ENCODE measurements at regions not wholly inside any gene's neighbourhood (a gene's known extent, or its start where the extent isn't known, plus 50 kb on each side); places are given as distances from the start of the nearest gene placed in this dataset.

DNA sequence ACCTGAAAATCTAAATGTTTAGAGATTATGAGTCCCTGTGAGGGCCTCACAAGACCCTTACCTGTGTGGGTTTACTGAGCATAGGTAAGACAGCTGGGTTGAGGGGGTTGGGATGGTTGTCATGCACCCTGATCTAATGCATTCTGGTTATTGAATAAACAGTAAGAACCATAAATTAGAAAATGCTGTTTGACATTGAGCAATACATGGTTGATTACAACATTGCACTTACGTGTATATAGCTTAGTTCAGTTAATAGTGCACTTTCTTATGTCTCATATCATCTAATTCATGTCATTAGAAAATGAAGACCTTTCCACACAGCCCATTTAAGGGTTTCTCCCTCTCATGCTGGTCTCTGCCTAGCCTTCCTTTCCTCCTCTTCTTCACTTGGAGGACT, 253.5 kb upstream of the ATP5MC3 start:
- DNase-seq = no peak
- Histone ChIP-seq H3K36me3 (replicated peaks in 1 of 2) (no peaks in the 10 kb centered on the region), H3K27me3 (no peaks in the 10 kb centered on the region), H3K4me1 (replicated peaks in 1 of 2) (no peaks in the 10 kb centered on the region), H3K4me3 (no peak overlapping the region), H3K27ac (no peak overlapping the region), H3K9me3 (replicated peaks in 1 of 3) (no peaks in the 10 kb centered on the region)
- TF ChIP-seq, protein P1, sequence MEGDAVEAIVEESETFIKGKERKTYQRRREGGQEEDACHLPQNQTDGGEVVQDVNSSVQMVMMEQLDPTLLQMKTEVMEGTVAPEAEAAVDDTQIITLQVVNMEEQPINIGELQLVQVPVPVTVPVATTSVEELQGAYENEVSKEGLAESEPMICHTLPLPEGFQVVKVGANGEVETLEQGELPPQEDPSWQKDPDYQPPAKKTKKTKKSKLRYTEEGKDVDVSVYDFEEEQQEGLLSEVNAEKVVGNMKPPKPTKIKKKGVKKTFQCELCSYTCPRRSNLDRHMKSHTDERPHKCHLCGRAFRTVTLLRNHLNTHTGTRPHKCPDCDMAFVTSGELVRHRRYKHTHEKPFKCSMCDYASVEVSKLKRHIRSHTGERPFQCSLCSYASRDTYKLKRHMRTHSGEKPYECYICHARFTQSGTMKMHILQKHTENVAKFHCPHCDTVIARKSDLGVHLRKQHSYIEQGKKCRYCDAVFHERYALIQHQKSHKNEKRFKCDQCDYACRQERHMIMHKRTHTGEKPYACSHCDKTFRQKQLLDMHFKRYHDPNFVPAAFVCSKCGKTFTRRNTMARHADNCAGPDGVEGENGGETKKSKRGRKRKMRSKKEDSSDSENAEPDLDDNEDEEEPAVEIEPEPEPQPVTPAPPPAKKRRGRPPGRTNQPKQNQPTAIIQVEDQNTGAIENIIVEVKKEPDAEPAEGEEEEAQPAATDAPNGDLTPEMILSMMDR (IDR thresholded peaks at IDR 0.05) = no peak
- TF ChIP-seq POLR2A (IDR thresholded peaks at IDR 0.05) = no peak
- intact Hi-C loops (cut with DNase I) = no loop called here
- WGBS, 4 donors = 45 to 55% (median 49%) methylated on average over 1 of the region's 1 CpG

DNA sequence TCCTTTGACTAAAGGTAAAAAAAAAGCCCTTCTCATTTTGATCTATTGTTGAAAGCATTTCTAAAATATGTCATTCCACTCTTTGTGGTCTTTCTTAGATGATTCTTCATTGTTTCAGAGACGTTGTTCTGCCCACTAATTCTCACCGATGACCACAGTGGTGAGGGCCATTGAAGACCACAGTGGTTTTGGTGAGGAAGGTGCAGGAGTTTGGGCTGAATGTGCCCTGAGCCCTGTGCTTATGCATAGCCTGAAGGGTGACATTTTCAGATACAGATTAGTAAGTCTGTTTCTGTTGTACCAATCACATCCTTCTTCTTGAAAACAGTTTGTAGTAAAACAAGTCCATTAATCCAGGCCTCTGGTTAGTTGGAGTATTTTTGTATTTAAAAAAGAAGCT, 251.3 kb upstream of the ATP5MC3 start:
- WGBS, 4 donors = 80 to 88% (median 84%) methylated on average over 2 of the region's 2 CpGs
- H3K27ac ChIP-seq = no peak overlapping the region
- H3K4me3 ChIP-seq = no peak overlapping the region
- intact Hi-C loops (cut with DNase I) = no loop called here
- H3K4me1 ChIP-seq (replicated peaks in 1 of 2) = no peaks in the 10 kb centered on the region
- H3K36me3 ChIP-seq (replicated peaks in 1 of 2) = no peaks in the 10 kb centered on the region
- peaks cover 0 to 6% (median 0%) of the 10 kb centered on the region in 3 donors for H3K9me3 ChIP-seq (replicated peaks in 1 of 3)
- DNase-seq = no peak
- TF ChIP-seq POLR2A (IDR thresholded peaks at IDR 0.05) = no peak
- TF ChIP-seq, protein P1 (IDR thresholded peaks at IDR 0.05) = no peak
- no peaks in the 10 kb centered on the region for H3K27me3 ChIP-seq

DNA sequence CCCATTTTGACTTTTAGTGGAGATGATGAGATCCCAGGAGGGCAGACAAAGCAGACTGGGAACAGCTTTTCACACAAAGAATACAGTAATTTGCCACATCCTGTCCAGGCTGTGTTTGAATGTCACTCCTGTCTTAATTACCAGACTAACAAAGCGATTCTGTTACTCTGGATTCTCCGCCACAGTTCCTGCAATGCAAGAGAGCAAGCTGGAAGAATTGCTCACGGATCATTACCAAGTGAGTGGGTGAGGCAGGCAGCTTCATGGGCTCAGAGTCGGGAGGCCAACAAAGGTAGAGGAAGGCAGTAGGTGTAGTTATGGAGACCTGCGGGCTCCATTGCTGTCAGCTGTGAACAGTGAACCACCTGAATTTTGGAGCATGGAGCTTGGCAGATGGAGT, 250.5 kb upstream of the ATP5MC3 start:
- Histone ChIP-seq H3K4me1 (replicated peaks in 1 of 2) (no peaks in the 10 kb centered on the region), H3K27ac (no peak overlapping the region)
- intact Hi-C loops (cut with DNase I) = no loop called here

DNA sequence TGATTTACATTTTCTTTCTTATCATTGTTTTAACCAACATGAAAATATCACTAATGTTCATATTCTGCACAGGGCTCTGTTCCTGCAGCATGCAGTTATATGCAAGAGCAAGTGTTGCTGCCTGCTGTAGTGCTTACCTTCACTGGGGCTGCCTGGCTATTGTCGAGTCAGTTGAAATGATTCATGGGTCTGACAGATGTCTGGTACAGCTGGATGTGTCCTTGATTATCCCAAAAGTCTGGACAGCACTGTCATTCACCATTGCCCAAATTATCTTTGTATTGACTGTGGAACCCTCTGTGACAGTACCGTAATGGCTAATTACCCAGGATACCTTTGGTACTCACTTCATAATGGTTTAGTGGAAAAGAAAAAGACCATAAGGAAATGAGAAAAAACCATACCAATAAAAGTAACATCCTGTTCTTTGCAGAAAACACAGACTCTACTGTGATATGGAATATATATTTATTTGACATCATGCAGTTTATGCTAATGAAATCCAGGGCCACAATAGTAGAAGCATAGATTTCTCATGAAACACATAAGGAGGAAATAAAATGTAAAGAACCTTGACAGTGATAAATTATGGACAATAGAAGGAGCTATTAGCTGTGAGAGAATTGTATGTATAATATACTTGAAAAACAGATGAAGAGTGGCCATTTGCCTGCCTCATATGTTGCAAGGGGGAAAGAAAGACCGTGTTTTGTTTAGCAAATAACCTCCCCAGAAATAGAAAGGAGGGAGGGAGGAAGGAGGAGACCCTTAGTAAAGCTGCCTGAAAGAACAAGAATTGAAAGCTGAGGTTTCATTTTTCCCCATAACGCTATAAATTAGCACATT, 249.8 kb upstream of the ATP5MC3 start:
- no peak overlapping the region for H3K27ac ChIP-seq
- H3K36me3 ChIP-seq (replicated peaks in 1 of 2) = no peaks in the 10 kb centered on the region
- no peak overlapping the region for H3K4me3 ChIP-seq
- no peak for DNase-seq
- TF ChIP-seq POLR2A (IDR thresholded peaks at IDR 0.05) = no peak
- TF ChIP-seq, protein P1 (IDR thresholded peaks at IDR 0.05) = no peak
- whole genome bisulfite sequencing, 4 donors = 49 to 54% (median 52%) methylated on average over 4 of the region's 4 CpGs
- intact Hi-C loops (cut with DNase I) = no loop called here
- no peaks in the 10 kb centered on the region for H3K4me1 ChIP-seq (replicated peaks in 1 of 2)
- H3K9me3 ChIP-seq (replicated peaks in 1 of 3) = peaks cover 0 to 6% (median 0%) of the 10 kb centered on the region in 3 donors
- H3K27me3 ChIP-seq = no peaks in the 10 kb centered on the region

More for the DNA sequence above, 250.5 kb upstream of the ATP5MC3 start:
- H3K9me3 ChIP-seq (replicated peaks in 1 of 3) = peaks cover 0 to 6% (median 0%) of the 10 kb centered on the region in 3 donors
- no peak for DNase-seq
- WGBS, 4 donors = 71 to 79% (median 73%) methylated on average over 5 of the region's 5 CpGs
- TF ChIP-seq POLR2A (IDR thresholded peaks at IDR 0.05) = no peak
- H3K27me3 ChIP-seq = no peaks in the 10 kb centered on the region
- no peak overlapping the region for H3K4me3 ChIP-seq
- no peaks in the 10 kb centered on the region for H3K36me3 ChIP-seq (replicated peaks in 1 of 2)

DNA sequence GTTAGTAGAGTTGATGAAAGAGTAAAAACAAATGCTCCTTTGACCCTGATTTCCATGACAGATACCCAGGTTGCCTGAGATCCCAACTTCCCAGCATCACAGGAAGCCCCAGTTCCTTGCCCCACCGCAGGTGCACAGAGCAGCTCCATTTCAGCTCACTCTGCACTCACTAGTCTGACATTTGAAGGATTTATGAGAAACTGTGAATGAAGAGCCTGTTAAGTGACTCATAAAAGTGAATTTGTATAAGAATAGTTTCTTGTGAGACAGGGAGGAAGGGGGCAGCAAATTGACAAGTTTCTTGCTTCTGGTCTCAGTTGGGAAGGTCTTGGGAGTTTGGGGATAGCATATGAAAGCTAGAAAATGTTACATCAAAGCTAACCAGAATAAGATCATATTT, 248.7 kb upstream of the ATP5MC3 start:
- no peak overlapping the region for H3K27ac ChIP-seq
- TF ChIP-seq POLR2A (IDR thresholded peaks at IDR 0.05) = no peak
- TF ChIP-seq, protein P1 (IDR thresholded peaks at IDR 0.05) = no peak
- no peaks in the 10 kb centered on the region for H3K27me3 ChIP-seq
- H3K4me1 ChIP-seq (replicated peaks in 1 of 2) = no peaks in the 10 kb centered on the region
- DNase-seq = no peak
- peaks cover 0 to 6% (median 0%) of the 10 kb centered on the region in 3 donors for H3K9me3 ChIP-seq (replicated peaks in 1 of 3)
- no peak overlapping the region for H3K4me3 ChIP-seq
- intact Hi-C loops (cut with DNase I) = no loop called here
- 74 to 92% (median 85%) methylated on average over 1 of the region's 1 CpG for whole genome bisulfite sequencing, 4 donors
- H3K36me3 ChIP-seq (replicated peaks in 1 of 2) = no peaks in the 10 kb centered on the region
